Endothelial cell of umbilical vein (primary cell): ENCODE measurements at regions not wholly inside any gene's neighbourhood (a gene's known extent, or its start where the extent isn't known, plus 50 kb on each side); places are given as distances from the start of the nearest gene placed in this dataset.

Source experiments
- EZH2 ChIP-seq: IDR thresholded peaks from 2 replicates; pipeline ENCODE4 v1.6.1; 2012; ENCODE audit warnings: borderline replicate concordance, low read depth, mild to moderate bottlenecking, moderate library complexity, low read length, inconsistent platforms; ENCODE audit not compliant: severe bottlenecking
- MYC ChIP-seq: IDR thresholded peaks from one replicate; pipeline ENCODE4 v1.6.1; 2011; ENCODE audit warnings: mild to moderate bottlenecking, low read depth, low read length
- TF ChIP-seq, protein P1 (sequence below), 2 donors: IDR thresholded peaks; 1 replicate in 1 of 2; 2 replicates in 1 of 2; pipeline ENCODE4 v1.5.1; 2011; ENCODE audit warnings: low read length in 2 of 2, mild to moderate bottlenecking in 2 of 2, moderate library complexity in 2 of 2, control low read depth in 1 of 2, inconsistent platforms in 1 of 2, low read depth in 1 of 2; ENCODE audit not compliant: insufficient read depth in 1 of 2; ENCODE audit errors: extremely low read depth in 1 of 2

DNA sequence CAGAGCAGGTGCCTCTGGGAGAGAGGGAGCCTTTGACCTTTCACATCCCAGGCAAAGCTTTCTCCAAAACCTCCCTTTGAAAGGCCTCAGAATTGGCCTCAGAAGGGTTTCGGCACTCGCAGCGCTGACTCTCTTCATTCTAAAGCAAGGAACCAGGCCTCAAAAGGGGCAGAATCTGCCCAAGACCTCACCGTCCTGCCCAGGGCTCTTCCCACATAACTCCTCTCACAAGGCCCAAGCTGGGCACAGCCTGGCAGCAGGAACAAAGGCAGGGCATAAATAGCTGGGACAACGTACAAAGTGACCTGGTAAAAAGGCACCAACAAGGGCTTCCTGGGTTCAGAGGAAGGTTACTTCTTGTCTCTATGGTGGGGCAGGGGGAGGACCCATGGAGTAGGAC lies 166.3 kb upstream of the FSTL4 start:
- TF ChIP-seq EZH2 (no peak), MYC (no peak)
- TF ChIP-seq, protein P1, sequence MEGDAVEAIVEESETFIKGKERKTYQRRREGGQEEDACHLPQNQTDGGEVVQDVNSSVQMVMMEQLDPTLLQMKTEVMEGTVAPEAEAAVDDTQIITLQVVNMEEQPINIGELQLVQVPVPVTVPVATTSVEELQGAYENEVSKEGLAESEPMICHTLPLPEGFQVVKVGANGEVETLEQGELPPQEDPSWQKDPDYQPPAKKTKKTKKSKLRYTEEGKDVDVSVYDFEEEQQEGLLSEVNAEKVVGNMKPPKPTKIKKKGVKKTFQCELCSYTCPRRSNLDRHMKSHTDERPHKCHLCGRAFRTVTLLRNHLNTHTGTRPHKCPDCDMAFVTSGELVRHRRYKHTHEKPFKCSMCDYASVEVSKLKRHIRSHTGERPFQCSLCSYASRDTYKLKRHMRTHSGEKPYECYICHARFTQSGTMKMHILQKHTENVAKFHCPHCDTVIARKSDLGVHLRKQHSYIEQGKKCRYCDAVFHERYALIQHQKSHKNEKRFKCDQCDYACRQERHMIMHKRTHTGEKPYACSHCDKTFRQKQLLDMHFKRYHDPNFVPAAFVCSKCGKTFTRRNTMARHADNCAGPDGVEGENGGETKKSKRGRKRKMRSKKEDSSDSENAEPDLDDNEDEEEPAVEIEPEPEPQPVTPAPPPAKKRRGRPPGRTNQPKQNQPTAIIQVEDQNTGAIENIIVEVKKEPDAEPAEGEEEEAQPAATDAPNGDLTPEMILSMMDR (IDR thresholded peaks at IDR 0.05; ENCODE audit: extremely low read depth in 1 of 2, insufficient read depth in 1 of 2, low read depth in 1 of 2, low read length in 2 of 2) = no peak
